ENCODE measurements at regions not wholly inside any gene's neighbourhood (a gene's known extent, or its start where the extent isn't known, plus 50 kb on each side); places are given as distances from the start of the nearest gene placed in this dataset.

GRCh38 chr14:85764822-85765221 lies 234.9 kb downstream of the FLRT2 start:
- Histone ChIP-seq H3K27me3 (replicated peaks; ENCODE audit: insufficient read depth, low read depth, low read length, poor library complexity) (no peaks in the 10 kb centered on the region), H3K4me3 (ENCODE audit: low read depth, low read length, poor library complexity, severe bottlenecking) (no peak overlapping the region), H3K27ac (ENCODE audit: low read depth, low read length, poor library complexity, severe bottlenecking) (no peak overlapping the region), H3K4me1 (ENCODE audit: insufficient read depth, low read length, poor library complexity, severe bottlenecking) (peaks cover 10% of the 10 kb centered on the region), H3K36me3 (ENCODE audit: insufficient read depth, low read length, poor library complexity, severe bottlenecking) (no peaks in the 10 kb centered on the region), H3K9me3 (ENCODE audit: low read depth, low read length, poor library complexity, severe bottlenecking) (no peaks in the 10 kb centered on the region)
- ChIA-PET POLR2A (ENCODE audit: low non-redundant PET) (no interaction called here), CTCF (no interaction called here)
- TF ChIP-seq CTCF (conservative IDR thresholded peaks at IDR 0.05; ENCODE audit: low read depth, low read length) (no peak), EZH2 (IDR thresholded peaks at IDR 0.05; ENCODE audit: borderline replicate concordance, low read depth, low read length, poor library complexity, severe bottlenecking) (no peak)
- DNase-seq (ENCODE audit: low spot score), result no peak
- intact Hi-C loops (cut with micrococcal nuclease; ENCODE audit: unreplicated experiment), result loop anchor here (10.0 kb wide), 1 partner anchor 520 kb away; no protein-coding TSS in a partner anchor
- no TSS peak for BruUV-seq (replicated peaks)

GRCh38 chr14:85762526-85762925 lies 232.6 kb downstream of the FLRT2 start:
- TF ChIP-seq EZH2 (IDR thresholded peaks at IDR 0.05; ENCODE audit: borderline replicate concordance, low read depth, low read length, poor library complexity, severe bottlenecking) (no peak), CTCF (conservative IDR thresholded peaks at IDR 0.05; ENCODE audit: low read depth, low read length) (no peak)
- intact Hi-C loops (cut with micrococcal nuclease; ENCODE audit: unreplicated experiment), result loop anchor here (10.0 kb wide), 1 partner anchor 518 kb away; no protein-coding TSS in a partner anchor
- BruUV-seq (replicated peaks), result no TSS peak
- CTCF ChIA-PET, result interaction anchor here (0.5 kb wide), 1 partner anchor 155 kb away, joined by 3 read pairs; no protein-coding TSS in a partner anchor
- no peaks in the 10 kb centered on the region for H3K27me3 ChIP-seq (replicated peaks; ENCODE audit: insufficient read depth, low read depth, low read length, poor library complexity)
- H3K36me3 ChIP-seq (ENCODE audit: insufficient read depth, low read length, poor library complexity, severe bottlenecking), result no peaks in the 10 kb centered on the region
- no peaks in the 10 kb centered on the region for H3K9me3 ChIP-seq (ENCODE audit: low read depth, low read length, poor library complexity, severe bottlenecking)
- H3K4me3 ChIP-seq (ENCODE audit: low read depth, low read length, poor library complexity, severe bottlenecking), result no peak overlapping the region
- no peak overlapping the region for H3K27ac ChIP-seq (ENCODE audit: low read depth, low read length, poor library complexity, severe bottlenecking)
- peaks cover 10% of the 10 kb centered on the region for H3K4me1 ChIP-seq (ENCODE audit: insufficient read depth, low read length, poor library complexity, severe bottlenecking)
- peak; percentile 85 for DNase-seq (ENCODE audit: low spot score)
- POLR2A ChIA-PET (ENCODE audit: low non-redundant PET), result no interaction called here

GRCh38 chr14:85752175-85752574 lies 222.2 kb downstream of the FLRT2 start:
- intact Hi-C loops (cut with micrococcal nuclease; ENCODE audit: unreplicated experiment), result no loop called here
- no peak for TF ChIP-seq CTCF (conservative IDR thresholded peaks at IDR 0.05; ENCODE audit: low read depth, low read length)
- TF ChIP-seq EZH2 (IDR thresholded peaks at IDR 0.05; ENCODE audit: borderline replicate concordance, low read depth, low read length, poor library complexity, severe bottlenecking), result no peak
- Histone ChIP-seq H3K27me3 (replicated peaks; ENCODE audit: insufficient read depth, low read depth, low read length, poor library complexity) (no peaks in the 10 kb centered on the region), H3K36me3 (ENCODE audit: insufficient read depth, low read length, poor library complexity, severe bottlenecking) (no peaks in the 10 kb centered on the region), H3K4me1 (ENCODE audit: insufficient read depth, low read length, poor library complexity, severe bottlenecking) (no peaks in the 10 kb centered on the region), H3K4me3 (ENCODE audit: low read depth, low read length, poor library complexity, severe bottlenecking) (no peak overlapping the region), H3K9me3 (ENCODE audit: low read depth, low read length, poor library complexity, severe bottlenecking) (no peaks in the 10 kb centered on the region), H3K27ac (ENCODE audit: low read depth, low read length, poor library complexity, severe bottlenecking) (no peak overlapping the region)
- CTCF ChIA-PET, result no interaction called here
- no TSS peak for BruUV-seq (replicated peaks)
- POLR2A ChIA-PET (ENCODE audit: low non-redundant PET), result no interaction called here
- no peak for DNase-seq (ENCODE audit: low spot score)
